Amniotic epithelial cell (primary cell): ENCODE measurements at regions not wholly inside any gene's neighbourhood (a gene's known extent, or its start where the extent isn't known, plus 50 kb on each side); places are given as distances from the start of the nearest gene placed in this dataset.
"Not testable (repeated sequence)": the region's sequence is repeated elsewhere in the genome, so short reads cannot be mapped to it uniquely, and the experiment has no call there.

Experiments
- DNase-seq: peaks from one replicate; pipeline ENCODE4 v3.0.0-alpha.2; 2010; ENCODE audit warnings: low read depth

DNA sequence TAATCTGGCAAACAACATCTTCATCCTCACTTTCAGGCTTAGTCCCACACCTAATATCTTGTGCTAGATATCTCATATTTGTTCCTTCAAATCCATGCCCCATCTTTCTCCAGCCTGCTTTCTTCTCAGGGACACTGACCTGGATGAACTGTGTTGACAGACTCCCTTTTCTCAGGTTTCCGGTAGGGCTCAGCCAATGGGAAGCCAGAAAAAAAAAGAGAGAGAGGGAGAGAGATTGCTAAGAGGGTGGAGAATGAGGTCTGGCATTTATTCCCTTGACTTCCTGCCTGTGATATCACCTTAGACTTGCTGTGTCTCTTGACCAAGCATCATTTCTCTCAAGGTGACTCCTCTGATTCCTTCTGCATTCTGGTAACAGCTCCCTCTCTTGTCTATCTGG is 145.6 kb upstream of the ABI3BP start:
- no peak for DNase-seq

DNA sequence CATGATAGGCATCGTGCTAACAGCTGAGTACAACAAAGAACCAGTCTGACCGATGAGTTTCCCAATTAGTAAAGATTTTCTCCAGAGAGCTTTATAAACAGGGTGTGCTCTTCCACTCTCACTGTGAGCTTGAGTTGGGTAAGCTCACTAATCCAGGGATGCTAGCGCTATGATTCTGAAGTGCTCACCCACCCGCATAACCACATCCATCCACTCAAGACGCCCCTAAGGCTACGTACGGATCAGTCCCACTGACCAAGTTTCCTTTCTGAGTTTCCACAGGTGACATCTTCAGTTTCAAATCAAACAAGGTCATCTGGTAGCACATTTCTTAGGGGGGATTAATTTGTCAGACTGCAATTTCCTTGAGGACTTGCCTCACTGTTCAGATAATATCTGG is 141.1 kb upstream of the ABI3BP start:
- no peak for DNase-seq

DNA sequence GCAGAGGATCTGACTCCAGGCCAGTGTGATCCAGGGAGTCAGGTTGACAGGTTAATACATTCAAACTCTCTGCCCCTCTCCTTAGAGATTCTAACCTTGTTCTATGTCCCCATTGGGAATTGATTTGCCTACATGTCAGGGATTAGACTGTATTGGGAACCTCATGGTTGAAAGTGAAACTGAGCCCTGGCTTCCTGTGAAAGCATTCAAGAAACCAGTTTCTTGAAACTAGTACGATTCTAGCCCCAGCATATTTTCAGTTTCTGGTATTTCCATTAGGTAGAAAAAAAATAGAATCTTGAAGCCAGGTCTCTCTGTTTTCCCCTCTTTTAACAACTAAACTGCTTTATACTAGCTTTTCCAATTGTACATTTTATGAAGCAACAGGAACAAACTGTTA is 140.4 kb upstream of the ABI3BP start:
- DNase-seq, result no peak

- DNase-seq, result not testable (repeated sequence)
Observed at GRCh38 chr3:101133197-101133596, 140.0 kb upstream of the ABI3BP start.

GRCh38 chr3:101131767-101132166 is 138.5 kb upstream of the ABI3BP start:
- no peak for DNase-seq

DNA sequence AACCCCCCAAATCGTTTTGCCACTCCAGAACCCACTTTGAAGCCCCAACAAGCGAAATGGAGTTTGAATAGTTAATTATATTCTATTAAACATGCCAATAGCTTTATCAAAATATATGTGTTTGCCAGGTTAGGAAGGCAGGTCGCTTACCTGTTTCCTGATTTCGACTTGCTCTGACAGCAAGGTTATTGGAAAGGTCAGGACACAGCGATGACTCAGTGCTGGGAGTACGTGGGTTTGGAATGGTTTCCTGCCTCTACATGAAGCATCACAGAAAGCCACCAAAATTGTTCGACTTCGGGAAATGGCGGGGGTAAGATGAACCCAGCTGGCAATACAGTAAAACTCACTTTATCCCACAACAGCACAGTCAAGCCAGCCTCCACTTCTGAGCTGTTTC is 135.6 kb upstream of the ABI3BP start:
- DNase-seq, result no peak

DNA sequence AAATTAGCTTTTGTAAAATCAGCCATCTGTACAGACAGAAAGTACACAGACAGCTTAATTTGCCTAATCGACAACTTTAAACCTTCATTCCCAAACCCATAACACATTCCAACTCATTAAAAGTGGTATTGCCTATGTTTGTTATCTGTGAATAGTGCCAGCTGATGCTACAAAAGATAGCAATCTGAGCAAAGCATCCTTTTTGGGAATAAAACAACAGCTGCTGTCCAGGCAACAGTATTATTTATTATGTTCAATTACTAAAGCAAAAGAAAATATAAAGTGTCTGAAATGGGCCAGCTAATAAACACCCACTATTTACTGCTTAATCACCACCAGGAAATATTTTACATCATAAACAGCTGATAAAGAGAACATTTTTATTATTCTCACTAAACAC is 134.8 kb upstream of the ABI3BP start:
- no peak for DNase-seq

DNA sequence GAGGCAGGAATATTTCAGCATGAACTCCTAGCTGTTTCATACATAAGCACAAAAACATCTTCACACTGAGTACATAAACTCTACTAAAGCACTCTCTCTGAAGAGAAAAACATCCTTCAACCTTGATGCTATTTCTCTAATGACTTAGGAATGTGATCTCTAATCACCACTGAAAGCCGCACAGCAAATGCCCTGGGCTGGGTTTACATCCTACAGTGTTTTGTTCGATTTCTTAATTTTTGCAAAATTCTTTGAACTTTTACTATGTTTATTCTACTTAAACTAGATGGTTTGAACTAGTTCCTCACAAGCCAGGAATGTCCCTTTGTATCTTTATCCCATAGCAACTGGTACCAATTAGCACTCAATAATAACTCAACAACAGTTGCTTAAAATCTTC is 130.9 kb upstream of the ABI3BP start:
- peak; percentile 46 for DNase-seq

GRCh38 chr3:101123081-101123480 is 129.9 kb upstream of the ABI3BP start:
- DNase-seq, result no peak

- no peak for DNase-seq
Observed at GRCh38 chr3:101122681-101123080, 129.5 kb upstream of the ABI3BP start.

DNA sequence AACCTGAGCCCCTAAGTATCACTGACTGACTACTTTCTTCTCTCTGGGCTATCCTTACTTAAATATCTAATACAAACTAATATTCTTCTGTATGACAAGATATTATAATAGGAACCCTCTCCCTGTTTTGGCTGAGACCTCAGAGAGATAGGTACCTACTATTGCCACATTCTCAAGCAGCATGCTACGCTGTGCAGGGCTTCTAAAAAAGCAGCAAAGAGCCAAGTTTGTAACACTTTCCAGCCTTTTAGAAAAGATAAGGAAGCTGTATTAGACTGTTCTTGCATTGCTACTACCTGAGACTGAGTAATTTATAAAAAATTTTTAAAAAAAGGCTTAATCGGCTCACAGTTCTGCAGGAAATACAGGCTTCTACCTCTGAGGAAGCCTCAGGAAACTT is 126.8 kb upstream of the ABI3BP start:
- DNase-seq, result peak; percentile 41

- peak; percentile 87 for DNase-seq
Observed at GRCh38 chr3:101119535-101119934, 126.3 kb upstream of the ABI3BP start.

- peak; percentile 73 for DNase-seq
Observed at GRCh38 chr3:101117980-101118379, 124.8 kb upstream of the ABI3BP start.

DNA sequence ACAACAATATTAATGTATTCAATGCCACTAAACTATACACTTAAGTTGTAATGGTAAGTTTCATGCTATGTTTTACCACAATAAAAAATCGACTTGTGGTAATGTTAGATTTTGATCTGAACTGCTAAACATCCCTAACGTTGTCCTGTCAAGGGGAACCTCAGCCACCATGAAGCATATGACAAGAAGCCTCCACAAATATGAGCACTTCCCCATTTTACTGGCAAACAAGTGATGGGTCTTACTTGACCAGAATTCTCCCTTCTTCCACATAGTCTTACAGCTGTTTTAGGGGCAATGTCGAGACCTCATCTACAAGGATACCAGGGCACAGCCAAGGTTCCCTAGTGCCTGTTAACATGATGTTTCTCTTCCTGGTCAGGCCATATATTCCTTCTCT is 124.2 kb upstream of the ABI3BP start:
- DNase-seq, result no peak

GRCh38 chr3:101110295-101110694 is 117.1 kb upstream of the ABI3BP start:
- not testable (repeated sequence) for DNase-seq

- no peak for DNase-seq
Observed at GRCh38 chr3:101104321-101104720, 111.1 kb upstream of the ABI3BP start.

DNA sequence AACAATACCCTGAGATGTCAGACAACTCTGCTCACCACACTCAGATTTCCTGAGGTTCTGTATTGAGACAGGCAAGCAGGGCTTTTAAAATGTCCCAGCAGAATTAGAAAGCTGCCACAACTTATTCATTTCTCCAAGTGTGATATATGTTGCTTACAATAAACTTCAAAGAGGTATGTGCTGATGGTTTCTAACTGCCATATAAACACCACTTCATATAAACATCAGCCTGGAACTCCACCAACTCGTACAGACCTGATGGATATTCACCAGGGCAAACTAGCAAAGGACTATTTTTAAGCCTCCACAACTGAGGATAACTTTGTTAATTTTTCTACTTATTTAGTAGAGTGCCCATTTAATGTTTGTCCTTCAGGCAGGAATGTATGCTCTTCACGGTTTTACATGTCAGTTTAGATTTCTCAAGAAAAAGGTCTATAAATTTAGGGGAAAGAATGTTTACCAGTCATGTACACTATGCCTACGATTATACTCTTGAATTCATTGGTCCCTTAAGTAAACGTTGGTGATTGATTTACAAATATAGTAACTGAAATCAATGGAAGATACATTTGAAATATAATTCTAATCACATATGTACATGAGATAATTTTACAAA is 109.6 kb upstream of the ABI3BP start:
- peak; percentile 22 for DNase-seq

DNA sequence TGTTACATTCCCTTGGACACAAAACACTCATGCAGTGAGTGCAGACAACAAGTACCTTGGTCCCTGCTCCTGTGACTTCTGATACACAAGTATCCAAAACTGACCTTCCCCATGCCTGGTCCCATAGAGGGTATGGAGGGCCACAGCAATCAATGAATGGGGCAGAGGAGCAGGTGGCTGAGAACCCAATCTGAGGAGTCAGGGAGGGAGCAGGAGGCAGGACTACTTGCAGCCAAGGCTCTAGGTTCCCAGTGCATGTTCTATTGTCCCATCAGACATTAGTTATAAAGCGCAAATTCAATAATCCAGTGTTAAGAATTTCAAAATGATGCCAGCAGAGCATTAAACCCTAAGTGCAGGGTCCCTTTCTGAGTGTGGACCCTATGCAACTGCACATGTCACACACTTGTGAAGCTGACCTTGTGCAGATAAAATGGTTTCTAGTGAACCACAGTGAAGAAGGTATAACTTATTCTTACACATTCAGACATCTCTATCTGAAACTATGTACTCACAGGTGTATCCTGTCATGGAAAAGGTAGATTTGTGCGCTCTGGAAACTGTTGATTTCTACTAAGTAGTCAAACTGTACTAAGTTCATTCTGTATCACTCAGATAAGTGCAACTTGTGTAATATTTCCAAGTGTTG is 107.3 kb upstream of the ABI3BP start:
- DNase-seq, result no peak

- DNase-seq, result no peak
Observed at GRCh38 chr3:101099791-101100190, 106.6 kb upstream of the ABI3BP start.

GRCh38 chr3:101096444-101096843 is 103.2 kb upstream of the ABI3BP start:
- no peak for DNase-seq

DNA sequence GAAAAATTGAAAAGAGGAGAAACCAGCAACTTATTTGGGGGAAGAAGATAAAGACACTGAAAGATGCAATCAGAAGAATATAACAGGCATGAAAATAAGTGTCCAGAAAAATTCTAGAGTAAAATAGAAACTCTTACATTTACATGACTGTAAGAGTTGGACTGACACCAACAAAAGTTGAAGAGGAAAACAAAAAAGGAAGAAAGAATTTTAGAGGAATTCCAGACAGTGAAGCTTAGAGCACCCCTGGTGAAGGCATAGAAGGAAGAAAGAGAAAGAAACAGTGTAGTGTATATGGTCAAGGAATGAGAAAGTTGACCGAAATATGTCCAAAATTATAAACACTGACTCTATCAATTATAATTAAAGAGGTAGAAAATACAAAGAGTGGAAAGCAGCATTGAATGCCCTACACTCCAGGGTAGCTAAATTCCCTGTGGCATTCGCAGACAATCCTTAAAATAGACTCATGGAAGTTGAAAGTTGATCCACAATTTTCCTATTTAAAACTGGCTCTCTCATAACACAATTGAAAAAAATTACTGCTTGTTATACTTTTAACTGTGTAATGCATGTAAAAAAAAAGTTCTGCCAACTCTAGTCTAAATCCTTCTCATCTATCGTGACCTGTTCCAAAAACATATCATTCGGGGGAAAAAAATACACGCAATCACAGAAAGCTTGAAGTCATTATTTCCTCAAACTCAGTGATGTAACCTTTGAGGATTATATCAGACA is 102.6 kb upstream of the ABI3BP start:
- no peak for DNase-seq

DNA sequence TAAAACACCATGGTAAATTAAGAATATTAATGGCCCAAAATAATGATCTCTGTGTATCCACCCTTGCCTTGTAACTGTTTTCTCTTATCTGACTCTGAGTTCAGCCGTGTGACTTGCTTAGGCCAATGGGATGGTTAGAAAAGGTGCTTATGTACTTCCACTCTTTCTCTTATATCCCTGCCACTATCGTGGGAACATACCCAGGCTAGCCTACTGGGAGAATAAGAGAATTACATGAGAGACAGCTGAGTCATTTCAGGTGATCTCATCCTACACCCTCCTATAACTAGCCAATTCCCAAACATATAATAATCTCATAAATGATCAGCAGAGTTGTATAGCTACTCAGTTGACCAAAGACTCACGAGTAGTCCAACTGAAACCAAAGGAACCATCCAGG is 98.3 kb upstream of the ABI3BP start:
- peak; percentile 37 for DNase-seq

- DNase-seq, result no peak
Observed at GRCh38 chr3:101085752-101086151, 92.5 kb upstream of the ABI3BP start.
